ENCODE measurements at regions not wholly inside any gene's neighbourhood (a gene's known extent, or its start where the extent isn't known, plus 50 kb on each side); places are given as distances from the start of the nearest gene placed in this dataset.

DNA sequence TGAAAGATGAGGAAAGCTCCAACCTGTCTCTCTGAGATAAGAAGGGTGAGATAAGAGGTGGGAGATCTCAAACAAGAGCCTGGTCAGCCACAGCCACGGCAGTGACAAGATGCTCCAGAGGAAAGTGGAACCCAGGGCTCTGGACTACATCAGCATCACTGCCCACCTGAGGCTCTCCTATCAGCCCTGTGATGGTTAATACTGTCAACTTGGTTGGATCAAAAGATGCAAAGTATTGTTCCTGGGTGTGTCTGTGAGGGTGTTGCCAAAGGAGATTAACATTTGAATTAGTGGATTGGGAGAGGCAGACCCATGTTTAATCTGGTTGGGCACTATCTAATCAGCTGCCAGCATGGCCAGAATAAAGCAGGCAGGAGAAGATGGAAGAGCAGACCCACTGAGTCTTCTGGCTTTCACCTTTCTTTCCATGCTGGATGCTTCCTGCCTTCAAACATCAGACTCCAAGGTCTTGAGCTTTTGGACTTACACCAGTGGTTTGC lies 476.6 kb upstream of the NBEA start:
- DNase-seq (ENCODE audit: low spot score), result no peak

DNA sequence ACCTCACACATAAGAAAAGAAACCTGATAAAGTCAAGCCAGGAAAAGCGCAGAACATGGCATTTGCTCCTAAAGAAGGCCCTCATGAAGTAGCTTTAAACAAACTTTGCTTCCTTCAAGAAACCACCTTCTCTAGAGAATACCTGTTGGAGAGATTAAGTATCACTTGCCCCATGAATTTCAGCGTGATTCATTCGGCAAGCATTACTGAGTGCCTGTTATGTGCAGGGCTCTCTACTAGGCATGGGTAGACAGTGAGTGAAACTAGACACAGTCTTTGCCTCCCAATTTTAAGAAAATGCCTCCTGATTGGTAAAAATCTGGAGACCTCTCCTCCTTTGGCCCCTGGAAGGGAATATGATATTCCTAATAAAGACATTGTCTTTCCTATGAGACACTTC lies 475.8 kb upstream of the NBEA start:
- DNase-seq (ENCODE audit: low spot score), result no peak

DNA sequence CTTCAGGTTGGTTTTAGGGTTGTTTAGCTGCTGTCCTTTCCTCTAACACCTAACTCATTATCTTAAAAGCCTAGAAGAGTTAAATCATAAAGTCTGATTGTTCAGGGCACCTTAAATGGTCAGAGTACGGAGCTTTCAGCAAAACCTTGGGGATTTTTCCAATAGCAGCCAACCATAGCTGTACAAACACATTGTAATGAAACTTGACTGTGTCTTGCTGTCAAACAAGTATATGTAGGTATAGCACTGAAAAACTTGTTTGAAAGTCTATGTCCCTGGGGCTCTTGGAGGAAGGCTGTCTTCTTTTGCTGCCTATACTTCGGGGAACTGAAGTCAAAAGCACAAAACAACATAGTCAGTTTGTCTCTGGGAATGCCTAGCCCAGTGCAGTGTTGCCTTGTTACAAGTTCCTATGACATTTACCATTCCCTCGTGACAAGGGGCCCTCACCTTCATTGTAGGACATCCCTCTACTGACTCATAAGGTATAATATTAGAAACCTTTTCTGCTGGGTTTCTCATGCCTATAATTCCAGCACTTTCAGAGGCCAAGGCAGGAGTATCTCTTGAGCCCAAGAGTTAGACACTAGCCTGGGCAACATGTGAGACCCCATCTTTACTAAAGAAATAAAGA lies 474.5 kb upstream of the NBEA start:
- DNase-seq (ENCODE audit: low spot score), result no peak

DNA sequence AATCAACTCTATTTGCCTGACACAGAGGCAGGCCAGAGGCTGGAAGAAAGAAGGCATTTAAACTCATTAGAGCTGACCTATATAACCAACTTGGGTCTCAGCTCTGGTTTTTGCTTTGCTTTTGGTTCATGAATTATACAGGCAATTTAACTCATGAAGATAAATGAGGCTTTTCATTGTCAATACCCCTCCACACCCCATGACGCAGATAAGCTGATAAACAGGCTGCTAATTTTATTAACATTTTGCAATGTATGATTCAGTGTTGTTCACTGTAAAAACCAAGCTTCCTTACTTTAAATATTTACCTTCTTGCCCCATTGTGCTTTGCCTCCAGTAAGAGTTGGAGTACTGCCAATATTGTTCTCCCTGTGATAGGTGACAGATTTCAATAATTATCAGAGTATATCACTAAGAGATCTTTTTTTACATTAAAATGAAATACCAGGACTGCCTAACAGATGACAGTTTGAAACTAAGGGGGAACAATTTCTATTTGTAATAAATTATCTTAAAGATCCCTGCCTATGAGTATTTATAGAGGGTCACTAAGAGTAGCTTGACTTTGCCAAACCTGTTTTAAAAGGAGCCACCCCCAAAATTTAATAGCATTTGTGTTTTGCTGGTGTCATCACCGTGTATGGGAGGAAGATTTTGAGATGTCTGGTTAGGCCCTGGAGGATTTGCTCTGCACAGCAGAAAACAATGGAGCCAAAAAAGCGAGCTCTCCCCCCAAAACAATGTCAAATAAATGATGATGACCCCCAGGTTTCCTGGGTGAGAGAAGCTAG lies 472.7 kb upstream of the NBEA start:
- DNase-seq (ENCODE audit: low spot score), result no peak

DNA sequence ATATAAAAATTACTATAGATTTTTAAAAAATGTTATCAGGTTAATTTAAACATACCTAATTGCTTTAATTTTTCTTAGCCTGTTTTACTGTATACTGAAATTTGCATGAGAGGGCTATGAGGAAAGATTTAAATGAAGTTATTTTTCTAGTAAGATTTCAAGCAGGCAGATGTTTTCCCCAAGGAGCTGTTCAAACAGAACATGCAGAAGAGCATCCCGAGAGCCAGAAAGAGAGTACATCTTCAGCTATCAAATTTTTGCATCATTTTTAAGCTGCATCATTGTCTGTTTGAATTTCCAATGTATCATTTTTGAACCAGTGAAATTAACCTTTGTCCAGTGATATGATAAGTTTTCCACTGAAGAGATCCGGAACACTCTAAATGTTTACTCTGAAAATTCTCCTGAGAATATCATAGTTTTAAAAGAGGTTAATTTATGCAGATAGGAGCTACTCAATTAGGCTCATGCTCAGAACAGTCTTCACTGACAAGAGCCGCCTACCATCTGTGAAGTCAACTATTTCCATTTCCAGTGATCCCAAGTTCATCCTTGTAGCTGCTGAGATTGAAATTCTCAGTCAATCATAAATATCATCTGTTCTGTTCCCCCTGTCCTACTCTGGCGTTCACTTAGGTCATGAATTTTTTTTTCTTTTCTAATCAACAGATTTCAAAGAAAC lies 467.7 kb upstream of the NBEA start:
- no peak for DNase-seq (ENCODE audit: low spot score)

DNA sequence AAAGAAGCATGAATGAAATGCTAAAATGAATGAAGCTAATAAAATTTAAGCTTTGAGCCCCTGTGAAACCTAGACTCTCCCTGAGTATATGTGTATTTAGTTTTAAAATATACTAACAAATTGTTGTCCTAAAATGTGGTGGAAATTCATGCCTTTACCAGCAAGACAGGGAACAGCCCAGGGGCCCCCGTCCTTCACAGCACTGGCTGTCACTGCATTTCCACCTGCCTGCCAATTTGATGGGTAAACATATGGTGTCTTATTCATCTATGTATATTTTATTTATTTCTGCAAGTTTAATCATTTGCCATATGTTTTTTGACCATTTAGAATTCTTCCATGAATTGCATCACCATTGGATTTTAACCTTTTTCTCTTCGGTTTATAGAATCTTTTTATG lies 463.7 kb upstream of the NBEA start:
- DNase-seq (ENCODE audit: low spot score), result no peak

DNA sequence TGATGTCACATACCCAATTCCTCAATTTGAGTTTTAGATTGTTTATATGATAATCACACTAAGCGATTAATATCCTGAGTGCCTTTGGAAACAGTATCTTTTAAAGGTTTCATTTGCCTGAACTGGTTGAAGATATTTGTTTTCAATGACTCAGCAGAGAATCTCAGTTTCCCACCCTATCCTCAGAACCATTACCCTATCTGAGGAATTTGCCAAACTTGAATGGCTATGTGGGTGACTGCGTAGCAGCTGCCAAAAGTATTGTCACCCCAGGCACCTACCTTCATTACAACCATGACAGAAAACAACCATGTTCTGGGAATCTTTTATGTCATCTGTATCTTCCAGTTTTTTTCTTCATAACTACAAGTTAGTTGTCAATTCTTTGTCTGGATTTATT lies 440.1 kb upstream of the NBEA start:
- DNase-seq (ENCODE audit: low spot score), result no peak

DNA sequence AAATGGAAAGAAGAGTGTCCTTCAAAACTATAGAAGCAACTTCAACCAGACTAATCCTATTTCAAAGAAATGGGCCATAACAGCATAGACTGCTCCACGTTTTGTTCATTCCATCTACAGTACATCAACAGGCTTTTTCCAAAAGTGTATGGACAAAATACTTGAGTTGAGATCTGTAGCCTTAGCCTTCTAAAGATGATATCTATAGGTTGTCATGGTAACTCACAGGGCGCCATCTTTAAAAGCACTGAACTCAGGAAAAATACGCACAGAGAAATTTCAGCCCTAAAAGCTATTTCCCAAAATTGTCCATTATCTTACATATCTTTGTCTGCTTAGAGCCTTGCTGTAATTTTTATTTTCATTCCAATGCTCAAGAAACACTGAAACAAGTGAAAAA lies 439.4 kb upstream of the NBEA start:
- no peak for DNase-seq (ENCODE audit: low spot score)

DNA sequence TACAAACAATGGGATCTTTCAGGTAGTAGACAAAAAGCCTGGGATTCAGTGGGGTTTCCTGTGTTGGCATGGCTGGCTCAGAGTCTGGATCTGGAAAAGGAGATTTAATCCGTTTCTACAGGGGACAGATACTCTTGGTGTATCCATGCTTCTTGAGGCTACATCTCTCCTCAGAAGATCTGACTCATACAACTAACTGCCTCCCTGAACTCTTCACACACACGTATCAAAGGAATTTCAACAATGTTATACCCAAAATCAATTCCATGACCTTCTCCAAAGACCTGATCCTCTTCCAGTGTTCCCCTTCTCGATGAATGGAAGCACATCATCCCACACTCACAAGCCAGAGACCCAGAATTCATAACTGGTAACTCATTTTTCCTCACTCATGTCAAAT lies 435.3 kb upstream of the NBEA start:
- no peak for DNase-seq (ENCODE audit: low spot score)

DNA sequence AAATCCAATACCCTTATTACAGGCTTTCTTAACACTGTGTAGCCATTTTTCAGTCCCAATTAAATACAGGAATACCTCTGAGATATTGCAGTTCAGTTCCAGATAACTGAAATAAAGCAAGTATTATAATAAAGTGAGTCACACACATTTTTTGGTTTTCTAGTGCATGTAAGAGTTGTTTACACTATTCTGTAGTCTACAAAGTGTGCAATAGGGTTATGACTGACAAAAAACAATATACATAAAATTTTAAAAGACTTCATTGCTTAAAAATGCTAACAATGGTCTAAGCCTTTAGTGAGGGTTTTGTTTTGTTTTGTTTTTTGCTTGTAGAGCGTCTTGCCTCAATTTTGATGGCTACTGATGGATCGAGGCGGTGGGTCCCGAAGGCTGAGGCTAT lies 434.4 kb upstream of the NBEA start:
- DNase-seq (ENCODE audit: low spot score), result no peak

DNA sequence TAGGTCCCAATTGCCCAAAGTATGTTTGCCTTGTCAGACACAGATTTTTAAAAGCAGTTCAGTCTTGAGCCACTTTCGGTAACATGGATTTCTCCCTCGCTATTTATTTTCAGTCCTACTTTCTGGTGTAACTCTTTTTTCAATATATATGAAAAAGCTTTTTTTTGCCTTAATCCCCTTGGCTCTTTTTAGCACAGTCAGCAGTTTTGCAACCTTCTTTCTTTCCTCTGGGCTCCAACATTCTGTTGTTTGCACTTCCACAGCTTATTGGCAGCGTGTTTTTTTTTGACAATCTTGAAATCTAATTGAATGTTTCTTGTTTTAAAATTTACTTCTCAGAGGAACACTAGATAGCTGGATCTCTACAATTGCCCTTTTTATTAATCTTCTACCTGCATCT lies 429.3 kb upstream of the NBEA start:
- DNase-seq (ENCODE audit: low spot score), result no peak

DNA sequence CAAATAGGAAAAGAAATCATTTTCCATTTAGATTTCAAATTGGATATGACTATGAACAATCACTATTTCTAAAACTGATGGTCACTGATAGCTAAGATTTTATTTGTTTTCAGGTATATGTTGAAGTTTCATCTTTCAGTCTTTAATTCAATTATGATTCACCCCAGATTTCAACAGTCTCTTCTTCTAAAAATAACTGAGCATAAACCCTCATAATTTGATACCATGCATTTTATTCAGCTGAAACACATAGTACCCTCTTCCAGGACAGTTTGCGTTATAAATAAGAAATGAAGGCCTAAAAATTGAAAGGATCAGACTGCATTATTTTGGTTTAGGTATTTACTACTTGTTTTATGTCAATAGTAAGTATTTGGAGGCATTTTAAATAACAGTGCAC lies 428.5 kb upstream of the NBEA start:
- DNase-seq (ENCODE audit: low spot score), result no peak

DNA sequence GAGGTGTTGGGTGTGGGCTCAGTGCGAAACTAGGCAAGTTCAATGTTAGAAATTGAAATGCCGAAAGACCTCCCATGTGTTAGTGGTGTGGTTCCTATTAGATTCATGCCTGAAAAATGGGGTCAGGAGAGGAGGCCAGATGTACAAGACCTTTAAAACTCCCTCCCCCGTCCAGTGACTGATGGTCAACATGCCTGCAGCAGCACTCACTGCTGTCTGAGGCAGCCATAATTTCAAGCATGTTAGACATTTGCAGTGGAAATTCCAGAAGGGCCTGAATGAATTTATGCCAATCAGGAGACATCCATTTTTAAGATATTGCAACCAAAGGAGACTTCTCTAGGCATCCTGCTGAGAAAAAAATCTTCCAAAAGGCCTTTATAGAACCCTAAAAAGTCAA lies 426.9 kb upstream of the NBEA start:
- DNase-seq (ENCODE audit: low spot score), result no peak

DNA sequence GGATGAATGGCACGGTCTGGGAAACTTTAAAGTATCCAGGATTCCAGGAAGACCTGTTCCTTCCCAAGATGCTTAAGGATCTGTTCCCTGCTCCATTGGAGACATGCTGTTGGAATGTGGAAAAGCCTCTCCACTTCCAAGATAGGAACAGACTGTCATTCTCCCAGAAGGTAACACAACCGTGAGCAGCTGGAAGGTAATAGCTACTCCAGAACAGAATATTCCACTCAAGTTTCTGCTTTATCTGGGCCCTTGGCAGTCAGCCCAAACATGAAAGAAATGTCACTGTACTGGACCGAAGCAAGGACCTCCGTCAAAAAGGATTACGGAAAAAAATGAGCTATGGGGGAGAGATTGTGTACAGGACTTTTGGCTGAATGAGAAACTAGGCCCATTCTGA lies 420.9 kb upstream of the NBEA start:
- no peak for DNase-seq (ENCODE audit: low spot score)

DNA sequence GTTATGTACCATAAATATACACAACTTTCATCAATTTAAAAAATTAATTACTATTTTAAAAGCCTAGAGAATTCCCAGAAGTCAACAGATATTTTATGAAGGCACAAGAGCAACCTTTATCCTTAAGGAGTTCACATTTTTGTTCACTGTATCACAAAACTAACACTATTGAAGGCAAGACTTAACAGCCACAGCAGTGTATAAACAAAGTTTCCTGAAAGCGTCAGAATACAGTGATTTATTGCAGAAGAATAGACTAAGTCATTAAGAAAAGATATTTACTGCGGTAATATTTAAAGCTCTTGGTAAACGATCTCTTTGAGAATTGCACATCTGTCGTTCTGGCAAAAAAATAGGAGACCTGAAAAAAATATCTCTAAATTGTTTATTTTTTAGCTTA lies 419.3 kb upstream of the NBEA start:
- no peak for DNase-seq (ENCODE audit: low spot score)

DNA sequence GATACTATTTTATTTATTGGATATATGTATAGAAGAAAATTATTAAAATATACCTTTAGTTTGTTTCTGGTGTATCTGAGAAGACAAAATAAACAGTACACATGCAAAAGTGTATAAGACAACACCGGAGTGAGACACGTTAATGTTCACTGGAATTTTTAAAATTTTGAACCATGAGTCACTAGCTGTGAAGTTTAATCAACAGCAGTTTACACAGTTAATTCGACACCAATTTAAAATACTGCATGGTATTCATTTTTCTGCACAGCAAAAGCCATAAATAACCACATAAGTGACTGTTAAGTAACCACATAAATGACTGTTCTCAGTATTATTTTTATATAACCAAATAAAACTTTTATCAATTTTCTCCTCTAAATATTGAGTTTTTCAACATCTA lies 418.7 kb upstream of the NBEA start:
- no peak for DNase-seq (ENCODE audit: low spot score)

DNA sequence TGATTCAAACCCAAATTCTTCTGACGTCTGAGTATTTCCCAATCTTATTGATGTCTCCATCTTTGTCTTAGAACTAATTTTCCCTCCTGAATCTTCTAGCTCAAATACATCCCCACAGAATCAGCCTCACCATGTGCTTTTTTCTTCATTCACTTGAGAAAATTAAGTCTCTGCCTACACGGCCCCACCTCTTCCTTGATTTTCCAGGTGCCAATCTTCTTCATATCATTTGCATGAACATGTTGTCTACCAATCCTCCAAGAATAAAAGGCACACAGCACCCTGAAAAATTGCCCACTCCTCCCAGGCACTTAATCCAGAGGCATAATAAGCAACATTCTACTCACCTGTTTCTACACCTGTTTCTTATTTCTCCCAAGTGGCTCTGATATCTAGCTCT lies 408.1 kb upstream of the NBEA start:
- DNase-seq (ENCODE audit: low spot score), result no peak

DNA sequence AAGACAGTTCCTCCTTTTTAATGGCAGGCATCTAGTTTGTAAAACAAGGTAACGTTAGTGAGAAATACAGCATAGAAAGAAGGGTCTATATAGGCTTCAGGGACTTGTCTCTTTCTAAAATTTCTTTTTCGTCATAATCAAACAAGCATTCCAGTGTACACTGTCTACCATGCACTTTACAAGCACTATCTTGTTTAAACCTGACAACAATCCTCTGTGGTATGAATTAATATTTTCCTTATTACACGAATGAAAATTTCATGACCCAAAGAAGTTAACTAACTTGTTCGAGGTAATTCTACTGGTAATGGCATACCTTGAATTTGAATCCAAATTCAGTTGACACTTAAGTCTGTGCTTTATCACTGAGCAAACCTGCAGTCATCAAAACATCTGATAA lies 399.7 kb upstream of the NBEA start:
- DNase-seq (ENCODE audit: low spot score), result no peak

DNA sequence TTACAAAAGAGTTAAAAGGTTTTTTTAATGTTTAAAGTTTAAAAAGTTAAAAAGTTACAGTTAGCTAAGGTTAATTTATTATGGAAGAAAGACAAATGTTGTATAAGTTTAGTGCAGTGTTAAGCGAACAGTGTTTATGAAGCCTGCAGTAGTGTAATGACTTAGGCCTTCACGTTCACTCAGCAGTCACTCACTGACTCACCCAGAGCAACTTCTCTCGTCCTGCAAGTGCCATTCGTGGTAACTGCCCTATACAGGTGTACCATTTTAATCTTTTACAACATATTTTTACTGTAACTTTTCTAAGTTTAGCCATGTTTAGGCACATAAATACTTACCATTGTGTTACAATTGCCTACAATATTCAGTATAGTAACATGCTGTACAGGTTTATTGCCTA lies 398.2 kb upstream of the NBEA start:
- DNase-seq (ENCODE audit: low spot score), result no peak

DNA sequence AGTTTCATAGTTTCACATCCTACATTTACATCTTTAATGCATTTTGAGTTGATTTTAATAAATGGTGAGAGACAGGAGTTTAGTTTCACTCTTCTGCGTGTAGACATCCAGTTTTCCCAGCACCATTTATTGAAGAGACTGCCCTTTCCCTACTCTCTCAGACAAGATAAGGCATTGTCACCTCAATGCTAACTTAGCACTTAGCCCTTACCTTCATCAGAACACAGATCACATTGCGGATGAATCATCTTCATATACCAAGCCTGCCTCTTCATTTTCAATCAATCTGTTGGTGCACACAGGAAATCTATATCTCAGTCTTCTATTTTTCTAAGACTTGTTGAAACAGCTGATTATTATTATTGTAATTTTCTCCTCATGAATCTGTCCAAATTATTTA lies 396.6 kb upstream of the NBEA start:
- no peak for DNase-seq (ENCODE audit: low spot score)

DNA sequence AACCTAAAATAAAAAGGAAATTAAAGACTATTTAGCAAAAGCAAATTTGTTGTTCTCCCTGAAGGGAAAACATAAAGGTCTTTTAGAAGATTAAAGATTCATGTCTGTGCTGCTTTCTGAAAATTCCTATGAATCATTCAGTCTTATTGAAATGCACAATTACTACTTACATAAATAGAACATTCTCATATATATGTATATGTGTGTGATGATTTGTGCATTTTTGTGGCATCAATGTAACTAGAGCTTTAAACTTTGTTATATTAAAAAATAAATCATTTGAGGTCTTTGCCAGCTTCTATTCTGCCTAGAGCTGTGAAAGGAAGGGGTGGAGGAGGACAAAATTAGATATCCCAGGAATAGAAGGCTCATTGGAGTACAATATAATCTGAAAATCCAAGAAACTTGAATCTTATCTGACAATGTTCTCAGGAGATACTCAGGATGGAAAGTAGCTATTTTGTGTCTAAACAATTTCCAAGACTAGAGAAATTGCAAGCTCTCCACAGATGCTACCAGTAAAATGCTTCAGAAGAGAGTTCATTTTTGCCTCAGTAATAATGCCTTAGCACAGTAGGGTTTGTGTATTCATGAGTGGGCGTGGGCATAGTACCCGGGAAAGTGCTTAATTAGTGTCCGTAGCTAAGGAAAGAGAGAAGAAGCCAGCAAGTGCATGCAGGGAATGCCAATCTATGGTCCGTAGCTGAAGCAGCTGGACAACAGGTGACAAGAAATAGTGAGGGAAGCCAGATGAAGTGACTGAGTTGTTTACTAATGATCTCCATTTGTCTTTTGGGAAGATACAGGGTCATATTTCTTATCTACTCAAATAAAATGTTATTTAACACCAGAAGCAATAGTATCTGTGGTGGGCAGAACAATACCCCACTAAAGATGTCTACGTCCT lies 395.5 kb upstream of the NBEA start:
- DNase-seq (ENCODE audit: low spot score), result no peak

DNA sequence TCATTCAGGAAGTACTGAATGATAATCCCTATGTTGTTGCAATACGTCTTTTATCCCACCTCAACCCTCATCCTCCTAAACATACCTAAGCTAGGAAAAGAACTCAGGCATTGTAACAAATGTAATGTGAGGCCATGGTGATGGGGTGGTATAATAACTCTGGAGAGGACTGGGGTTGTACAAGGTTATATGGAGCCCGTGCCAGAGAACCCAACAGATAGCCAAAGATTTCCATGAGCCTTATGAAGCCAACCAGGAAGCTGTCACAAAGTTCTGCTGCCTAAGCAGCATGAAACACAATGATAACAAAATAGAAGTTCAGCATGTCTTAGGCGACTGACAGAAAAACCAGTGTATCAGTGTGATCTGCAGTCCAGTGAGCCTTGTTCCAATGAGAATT lies 394.1 kb upstream of the NBEA start:
- DNase-seq (ENCODE audit: low spot score), result no peak
